Breast epithelium (tissue), 3 donors: ENCODE measurements at regions not wholly inside any gene's neighbourhood (a gene's known extent, or its start where the extent isn't known, plus 50 kb on each side); places are given as distances from the start of the nearest gene placed in this dataset.

Source experiments
- POLR2AphosphoS5 ChIP-seq, 3 donors: sonication (generic); formaldehyde crosslinking; IDR thresholded peaks; one replicate each; pipeline ENCODE4 v1.6.1; 2017; ENCODE audit warnings: antibody characterized with exemption in 3 of 3
- TF ChIP-seq, protein P1 (sequence below), 3 donors: fragments of 450-650 bp; IDR thresholded peaks; one replicate each; pipeline ENCODE4 v1.5.1; 2016 to 2017; ENCODE audit warnings: antibody characterized with exemption in 3 of 3, mild to moderate bottlenecking in 3 of 3, moderate library complexity in 3 of 3

DNA sequence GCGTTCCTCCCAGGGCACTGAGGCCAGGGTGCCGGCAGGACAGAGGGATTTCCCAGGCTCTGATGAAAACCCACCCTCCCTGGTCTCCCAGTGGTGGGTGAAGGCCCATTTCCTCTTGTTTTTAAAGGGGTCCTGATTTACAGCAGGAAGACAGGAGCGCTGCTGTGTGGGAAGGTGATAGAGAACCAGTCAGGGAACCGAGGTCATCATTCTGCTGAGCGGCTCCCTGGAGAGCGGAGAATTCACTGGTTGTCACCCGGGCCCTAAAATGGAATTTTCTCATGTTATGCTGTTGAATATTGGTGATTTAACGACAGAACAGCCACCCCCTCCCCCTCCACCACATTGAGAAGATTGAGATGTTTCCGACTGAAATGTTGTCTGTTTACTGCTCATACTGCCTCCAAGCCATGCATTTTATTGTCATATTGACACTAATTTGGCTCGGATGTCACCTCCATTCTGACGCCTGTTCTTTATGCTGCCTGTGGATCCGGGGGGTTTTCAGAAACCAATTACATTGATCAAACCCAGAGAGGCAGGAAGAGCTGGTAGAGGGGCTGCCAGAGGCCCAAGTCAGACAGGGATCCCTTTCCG is 225.2 kb downstream of the GLI2 start:
- TF ChIP-seq, protein P1, sequence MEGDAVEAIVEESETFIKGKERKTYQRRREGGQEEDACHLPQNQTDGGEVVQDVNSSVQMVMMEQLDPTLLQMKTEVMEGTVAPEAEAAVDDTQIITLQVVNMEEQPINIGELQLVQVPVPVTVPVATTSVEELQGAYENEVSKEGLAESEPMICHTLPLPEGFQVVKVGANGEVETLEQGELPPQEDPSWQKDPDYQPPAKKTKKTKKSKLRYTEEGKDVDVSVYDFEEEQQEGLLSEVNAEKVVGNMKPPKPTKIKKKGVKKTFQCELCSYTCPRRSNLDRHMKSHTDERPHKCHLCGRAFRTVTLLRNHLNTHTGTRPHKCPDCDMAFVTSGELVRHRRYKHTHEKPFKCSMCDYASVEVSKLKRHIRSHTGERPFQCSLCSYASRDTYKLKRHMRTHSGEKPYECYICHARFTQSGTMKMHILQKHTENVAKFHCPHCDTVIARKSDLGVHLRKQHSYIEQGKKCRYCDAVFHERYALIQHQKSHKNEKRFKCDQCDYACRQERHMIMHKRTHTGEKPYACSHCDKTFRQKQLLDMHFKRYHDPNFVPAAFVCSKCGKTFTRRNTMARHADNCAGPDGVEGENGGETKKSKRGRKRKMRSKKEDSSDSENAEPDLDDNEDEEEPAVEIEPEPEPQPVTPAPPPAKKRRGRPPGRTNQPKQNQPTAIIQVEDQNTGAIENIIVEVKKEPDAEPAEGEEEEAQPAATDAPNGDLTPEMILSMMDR (IDR thresholded peaks at IDR 0.05): no peak
- no peak for TF ChIP-seq POLR2AphosphoS5 (IDR thresholded peaks at IDR 0.05)
